ENCODE measurements at regions not wholly inside any gene's neighbourhood (a gene's known extent, or its start where the extent isn't known, plus 50 kb on each side); places are given as distances from the start of the nearest gene placed in this dataset.
"Not testable (repeated sequence)": the region's sequence is repeated elsewhere in the genome, so short reads cannot be mapped to it uniquely, and the experiment has no call there.

GRCh38 chr2:216932863-216933548, 73.1 kb upstream of the TNP1 start:
- Mint-ChIP-seq H3K4me3 (no peak overlapping the region), H3K27me3 (ENCODE audit: low read depth in 3 of 3) (peaks cover 3 to 14% (median 5%) of the 10 kb centered on the region in 3 donors), H3K4me1 (no peaks in the 10 kb centered on the region), H3K9me3 (no peaks in the 10 kb centered on the region), H3K27ac (no peak overlapping the region), H3K36me3 (peaks cover 0 to 3% (median 0%) of the 10 kb centered on the region in 3 donors)
- no peak for DNase-seq

GRCh38 chr2:216932113-216932862, 72.4 kb upstream of the TNP1 start:
- no peaks in the 10 kb centered on the region for H3K9me3 Mint-ChIP-seq
- H3K36me3 Mint-ChIP-seq, result peaks cover 0 to 3% (median 0%) of the 10 kb centered on the region in 3 donors
- H3K4me1 Mint-ChIP-seq, result no peaks in the 10 kb centered on the region
- no peak overlapping the region for H3K4me3 Mint-ChIP-seq
- H3K27me3 Mint-ChIP-seq (ENCODE audit: low read depth in 3 of 3), result peaks cover 3 to 11% (median 5%) of the 10 kb centered on the region in 3 donors
- peak overlapping the region in 1 of 6 donors; percentile 22 for H3K27ac Mint-ChIP-seq
- no peak for DNase-seq

GRCh38 chr2:216930716-216931115, 70.9 kb upstream of the TNP1 start:
- no peak for DNase-seq
- H3K27me3 Mint-ChIP-seq (ENCODE audit: low read depth in 3 of 3), result peaks cover 2 to 9% (median 4%) of the 10 kb centered on the region in 3 donors
- H3K27ac Mint-ChIP-seq, result no peak overlapping the region
- peaks cover 0 to 2% (median 0%) of the 10 kb centered on the region in 6 donors for H3K9me3 Mint-ChIP-seq
- no peak overlapping the region for H3K4me3 Mint-ChIP-seq
- H3K4me1 Mint-ChIP-seq, result no peaks in the 10 kb centered on the region
- H3K36me3 Mint-ChIP-seq, result peaks cover 0 to 3% (median 0%) of the 10 kb centered on the region in 3 donors

DNA sequence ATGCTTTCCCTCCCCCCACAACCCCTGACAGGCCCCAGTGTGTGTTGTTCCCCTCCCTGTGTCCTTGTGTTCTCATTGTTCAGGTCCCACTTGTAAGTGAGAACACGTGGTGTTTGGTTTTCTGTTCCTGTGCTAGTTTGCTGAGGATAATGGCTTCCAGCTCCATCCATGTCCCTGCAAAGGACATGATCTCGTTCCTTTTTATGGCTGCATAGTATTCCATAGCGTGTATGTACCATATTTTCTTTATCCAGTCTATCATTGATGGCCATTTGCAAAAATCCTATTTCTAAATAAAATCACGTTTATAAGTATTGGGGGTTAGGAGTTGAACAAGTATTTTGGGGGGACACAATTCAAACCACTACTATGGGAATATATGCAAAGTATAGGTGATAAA, 69.5 kb upstream of the TNP1 start:
- H3K4me1 Mint-ChIP-seq; H3K27me3 Mint-ChIP-seq (ENCODE audit: low read depth in 3 of 3); H3K9me3 Mint-ChIP-seq; DNase-seq; H3K4me3 Mint-ChIP-seq; H3K27ac Mint-ChIP-seq; H3K36me3 Mint-ChIP-seq: not testable (repeated sequence)

DNA sequence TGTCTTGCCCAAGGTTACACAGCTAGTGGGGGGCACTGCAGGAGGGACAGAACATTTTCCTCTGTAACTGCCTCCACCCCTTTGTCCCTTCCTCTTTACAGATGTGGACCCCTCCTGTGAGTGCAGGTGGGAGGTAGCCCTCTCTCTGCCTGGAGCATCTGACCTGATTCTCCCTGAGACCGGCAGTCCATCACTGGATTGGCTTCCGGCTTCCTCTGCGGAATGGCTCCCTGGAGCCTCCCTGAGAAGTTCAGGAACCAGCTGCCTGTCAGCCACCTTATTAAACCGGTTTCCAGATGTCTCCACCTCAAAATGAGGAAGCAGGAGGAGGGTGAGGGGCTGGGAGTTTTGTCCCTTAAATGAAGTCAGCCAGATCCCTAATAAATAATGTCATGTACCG, 67.3 kb upstream of the TNP1 start:
- no peak for DNase-seq
- H3K36me3 Mint-ChIP-seq, result peaks cover 0 to 3% (median 0%) of the 10 kb centered on the region in 3 donors
- H3K4me1 Mint-ChIP-seq, result no peaks in the 10 kb centered on the region
- no peak overlapping the region for H3K4me3 Mint-ChIP-seq
- H3K27me3 Mint-ChIP-seq (ENCODE audit: low read depth in 3 of 3), result peaks cover 0 to 6% (median 4%) of the 10 kb centered on the region in 3 donors
- H3K27ac Mint-ChIP-seq, result no peak overlapping the region
- peaks cover 0 to 2% (median 0%) of the 10 kb centered on the region in 6 donors for H3K9me3 Mint-ChIP-seq

DNA sequence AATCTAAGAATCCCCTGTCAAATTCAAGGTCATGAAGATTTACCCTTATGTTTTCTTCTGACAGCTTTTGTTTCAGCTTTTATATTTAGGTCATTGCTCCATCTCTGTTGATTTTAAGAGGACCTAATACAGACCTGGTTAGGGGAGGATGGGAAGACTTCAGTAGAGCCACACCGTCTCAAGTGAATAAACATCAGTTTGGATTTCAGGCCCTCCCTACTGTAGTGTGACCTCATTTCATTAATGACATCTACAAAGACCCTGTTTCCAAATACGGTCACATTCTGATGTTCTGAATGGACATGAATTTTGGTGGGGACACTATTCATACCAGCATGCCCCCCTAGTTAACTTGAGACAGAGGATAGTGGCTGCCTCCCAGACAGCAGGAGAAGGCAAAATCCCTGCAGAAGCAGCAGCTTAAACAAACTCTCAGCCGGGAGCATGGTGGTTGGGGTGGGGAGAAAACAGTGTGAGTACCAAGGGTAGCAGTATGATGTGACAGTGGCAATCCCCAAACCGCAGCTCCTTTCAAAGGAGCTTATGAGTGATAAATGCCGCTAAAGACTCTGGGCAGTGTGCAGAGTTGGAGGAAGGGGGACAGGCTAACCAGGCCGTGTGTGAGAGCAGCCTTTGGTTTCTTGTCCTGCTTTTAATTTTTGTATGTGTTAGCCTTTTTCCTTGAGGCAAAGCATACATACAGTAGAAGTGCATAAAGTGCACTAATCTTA, 65.9 kb upstream of the TNP1 start:
- Mint-ChIP-seq H3K36me3 (peaks cover 0 to 3% (median 0%) of the 10 kb centered on the region in 3 donors), H3K9me3 (peaks cover 0 to 2% (median 0%) of the 10 kb centered on the region in 6 donors), H3K4me1 (no peaks in the 10 kb centered on the region), H3K27me3 (ENCODE audit: low read depth in 3 of 3) (peaks cover 0 to 6% (median 4%) of the 10 kb centered on the region in 3 donors), H3K4me3 (no peak overlapping the region), H3K27ac (no peak overlapping the region)
- no peak for DNase-seq

DNA sequence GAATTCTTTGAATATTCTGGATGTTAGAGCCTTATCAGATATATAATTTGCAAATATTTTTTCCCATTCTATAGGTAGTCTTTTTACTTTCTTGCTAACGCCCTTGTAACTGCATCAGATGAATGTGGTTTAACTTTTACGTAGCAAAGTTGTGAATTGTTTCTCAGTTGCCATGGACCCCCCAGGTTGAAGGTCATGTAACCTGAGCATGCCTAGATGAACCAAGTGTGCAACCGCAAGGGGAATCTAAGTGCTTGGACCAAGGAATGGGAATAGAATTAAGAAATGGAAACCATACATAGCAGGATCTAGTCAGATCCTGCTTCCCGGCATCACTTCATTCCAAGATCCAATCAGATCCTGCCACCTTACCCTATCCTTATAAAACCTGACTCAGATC, 65.1 kb upstream of the TNP1 start:
- Mint-ChIP-seq H3K4me1 (no peaks in the 10 kb centered on the region), H3K27me3 (ENCODE audit: low read depth in 3 of 3) (peaks cover 0 to 5% (median 4%) of the 10 kb centered on the region in 3 donors), H3K4me3 (no peak overlapping the region), H3K36me3 (peaks cover 0 to 3% (median 0%) of the 10 kb centered on the region in 3 donors), H3K9me3 (peaks cover 0 to 2% (median 0%) of the 10 kb centered on the region in 6 donors), H3K27ac (no peak overlapping the region)
- DNase-seq, result no peak

GRCh38 chr2:216923706-216924105, 63.8 kb upstream of the TNP1 start:
- H3K27me3 Mint-ChIP-seq (ENCODE audit: low read depth in 3 of 3), result peaks cover 0 to 2% (median 2%) of the 10 kb centered on the region in 3 donors
- DNase-seq, result no peak
- H3K36me3 Mint-ChIP-seq, result peaks cover 0 to 3% (median 0%) of the 10 kb centered on the region in 3 donors
- H3K4me1 Mint-ChIP-seq, result no peaks in the 10 kb centered on the region
- H3K9me3 Mint-ChIP-seq, result peaks cover 0 to 2% (median 0%) of the 10 kb centered on the region in 6 donors
- H3K4me3 Mint-ChIP-seq, result no peak overlapping the region
- H3K27ac Mint-ChIP-seq, result no peak overlapping the region

- Mint-ChIP-seq H3K4me3 (no peak overlapping the region), H3K36me3 (no peaks in the 10 kb centered on the region), H3K4me1 (no peaks in the 10 kb centered on the region), H3K9me3 (peaks cover 0 to 2% (median 0%) of the 10 kb centered on the region in 6 donors), H3K27ac (no peak overlapping the region), H3K27me3 (ENCODE audit: low read depth in 3 of 3) (peaks cover 0 to 4% (median 2%) of the 10 kb centered on the region in 3 donors)
- DNase-seq, result no peak
Observed at GRCh38 chr2:216922175-216922780, 62.4 kb upstream of the TNP1 start.

DNA sequence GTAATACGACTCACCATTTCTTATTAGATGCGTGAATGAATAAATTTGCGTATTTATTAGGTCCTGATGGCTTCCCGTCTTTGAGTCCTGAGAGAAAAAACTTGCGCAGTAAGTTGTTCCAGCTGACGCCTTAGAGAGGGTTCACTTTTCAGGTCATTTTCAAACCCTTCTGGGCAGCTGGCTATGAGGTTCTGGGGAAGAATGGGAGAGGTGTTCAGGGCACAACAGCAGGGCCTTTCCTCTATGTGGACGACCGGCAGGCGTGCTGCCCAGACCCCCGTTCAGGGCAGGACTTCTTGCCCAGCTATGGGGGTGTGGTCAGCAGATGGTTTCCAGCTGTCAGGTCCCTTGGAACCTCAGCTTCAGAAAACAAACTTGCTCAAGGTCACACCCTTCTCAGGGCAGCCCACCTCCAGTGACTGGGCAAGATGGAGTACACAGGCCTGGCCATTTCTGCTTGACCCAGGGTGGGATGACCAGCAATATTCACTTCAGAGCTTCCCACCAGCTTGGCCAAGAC, 61.1 kb upstream of the TNP1 start:
- no peaks in the 10 kb centered on the region for H3K4me1 Mint-ChIP-seq
- peaks cover 2 to 5% (median 4%) of the 10 kb centered on the region in 3 donors for H3K27me3 Mint-ChIP-seq (ENCODE audit: low read depth in 3 of 3)
- no peaks in the 10 kb centered on the region for H3K36me3 Mint-ChIP-seq
- no peak overlapping the region for H3K4me3 Mint-ChIP-seq
- H3K27ac Mint-ChIP-seq, result peak overlapping the region in 1 of 6 donors; percentile 30
- DNase-seq, result no peak
- no peaks in the 10 kb centered on the region for H3K9me3 Mint-ChIP-seq

DNA sequence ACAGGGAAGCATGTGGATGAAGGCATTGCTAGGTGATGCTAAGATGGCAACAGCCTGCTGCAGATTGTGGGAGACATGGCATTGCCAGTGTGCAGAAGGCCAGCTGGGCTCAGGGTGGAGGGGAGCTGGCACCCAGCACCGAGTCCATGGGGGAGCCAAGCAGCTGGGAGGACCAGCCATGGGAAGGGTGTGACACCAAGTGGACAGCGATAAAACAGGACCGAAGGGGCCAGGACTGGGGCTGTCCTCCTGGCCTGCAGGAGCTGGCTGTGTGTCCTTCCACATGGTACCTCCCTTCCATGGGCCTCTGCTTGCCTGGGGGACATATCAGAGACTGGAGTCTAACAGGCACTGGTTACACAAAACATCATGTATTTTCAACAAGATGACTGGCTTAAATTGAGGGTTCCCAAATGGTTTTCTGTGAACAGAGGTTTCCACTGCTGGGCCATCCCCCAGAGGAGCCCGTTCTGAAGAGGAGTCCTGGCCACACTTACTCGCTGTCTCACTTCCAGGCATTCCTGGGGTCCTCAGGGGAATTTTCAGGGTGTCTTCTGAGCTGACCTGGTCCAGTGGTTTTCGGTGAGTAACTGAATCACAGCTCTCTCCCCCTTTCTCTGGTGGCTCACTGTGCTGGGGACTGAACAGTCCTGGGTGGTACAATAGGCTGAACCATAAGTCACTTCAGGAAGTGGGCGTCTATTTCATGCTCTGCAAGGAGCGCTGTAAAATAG, 60.4 kb upstream of the TNP1 start:
- H3K9me3 Mint-ChIP-seq, result no peaks in the 10 kb centered on the region
- no peak overlapping the region for H3K4me3 Mint-ChIP-seq
- H3K36me3 Mint-ChIP-seq, result no peaks in the 10 kb centered on the region
- peak overlapping the region in 1 of 6 donors; percentile 30 for H3K27ac Mint-ChIP-seq
- H3K27me3 Mint-ChIP-seq (ENCODE audit: low read depth in 3 of 3), result peaks cover 2 to 5% (median 4%) of the 10 kb centered on the region in 3 donors
- no peaks in the 10 kb centered on the region for H3K4me1 Mint-ChIP-seq
- DNase-seq, result no peak

DNA sequence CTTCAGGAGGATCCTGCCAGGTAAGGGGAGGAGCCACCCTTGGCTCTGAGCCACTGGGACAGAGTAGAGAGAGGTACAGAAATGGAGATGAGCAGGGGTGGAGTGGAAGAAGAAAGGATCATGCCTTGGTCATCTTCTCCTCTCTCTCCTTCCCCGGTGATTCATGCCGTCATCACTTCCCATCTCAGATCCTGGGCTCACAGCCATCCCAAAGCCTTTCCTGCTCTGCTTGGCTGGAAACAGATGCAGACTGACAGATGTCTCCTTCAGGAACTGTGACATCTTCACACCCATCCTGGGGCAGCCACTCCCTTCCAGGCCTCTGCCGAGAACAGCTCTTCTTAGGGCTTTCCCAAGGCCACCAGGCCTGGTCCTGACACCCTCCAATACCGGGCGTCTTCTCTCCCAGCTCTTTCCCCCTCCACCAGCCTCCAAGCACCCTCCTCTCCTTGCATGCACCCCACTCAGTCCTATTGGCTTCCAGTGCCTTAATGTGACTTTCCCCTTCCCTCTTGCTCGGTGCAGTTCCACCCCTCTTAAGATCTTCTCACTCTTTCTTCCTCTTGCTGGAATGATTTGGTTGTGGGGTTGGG, 58.3 kb upstream of the TNP1 start:
- Mint-ChIP-seq H3K36me3 (no peaks in the 10 kb centered on the region), H3K27me3 (ENCODE audit: low read depth in 3 of 3) (peaks cover 2 to 7% (median 4%) of the 10 kb centered on the region in 3 donors), H3K9me3 (no peaks in the 10 kb centered on the region), H3K4me3 (no peak overlapping the region), H3K4me1 (no peaks in the 10 kb centered on the region), H3K27ac (no peak overlapping the region)
- DNase-seq, result no peak
